T-helper 2 cell (primary cell): ENCODE measurements at regions not wholly inside any gene's neighbourhood (a gene's known extent, or its start where the extent isn't known, plus 50 kb on each side); places are given as distances from the start of the nearest gene placed in this dataset.

ENCODE experiments used
- DNase-seq, 5 experiments: peaks; one replicate each; pipeline versions ENCODE4 v3.0.0 to v3.0.0-alpha.2; 2012 to 2022

- DNase-seq: no peak
These were observed 405.3 kb upstream of the USP15 start for GRCh38 chr12:61854902-61855301.

GRCh38 chr12:61857968-61858367 lies 402.2 kb upstream of the USP15 start:
- no peak for DNase-seq

- no peak for DNase-seq
These were observed 399.8 kb upstream of the USP15 start for GRCh38 chr12:61860451-61860850.

GRCh38 chr12:61862986-61863385 lies 397.2 kb upstream of the USP15 start:
- DNase-seq: no peak

- no peak for DNase-seq
These were observed 396.4 kb upstream of the USP15 start for GRCh38 chr12:61863811-61864210.

GRCh38 chr12:61869796-61870195 lies 390.4 kb upstream of the USP15 start:
- DNase-seq: no peak

- DNase-seq: peak in 1 of 5 experiments; percentile 74
These were observed 389.3 kb upstream of the USP15 start for GRCh38 chr12:61870658-61871484.

GRCh38 chr12:61871485-61871810 lies 388.8 kb upstream of the USP15 start:
- no peak for DNase-seq

- DNase-seq: no peak
These were observed 381.0 kb upstream of the USP15 start for GRCh38 chr12:61879229-61879628.

GRCh38 chr12:61880186-61880585 lies 380.0 kb upstream of the USP15 start:
- no peak for DNase-seq

- DNase-seq: no peak
These were observed 368.6 kb upstream of the USP15 start for GRCh38 chr12:61891632-61892031.

GRCh38 chr12:61894168-61894567 lies 366.0 kb upstream of the USP15 start:
- no peak for DNase-seq

GRCh38 chr12:61896436-61896835 lies 363.8 kb upstream of the USP15 start:
- no peak for DNase-seq

GRCh38 chr12:61902403-61902802 lies 357.8 kb upstream of the USP15 start:
- DNase-seq: no peak

GRCh38 chr12:61911113-61911512 lies 349.1 kb upstream of the USP15 start:
- DNase-seq: no peak

GRCh38 chr12:61915420-61915819 lies 344.8 kb upstream of the USP15 start:
- no peak for DNase-seq

GRCh38 chr12:61916831-61917230 lies 343.4 kb upstream of the USP15 start:
- no peak for DNase-seq

- DNase-seq: no peak
These were observed 340.5 kb upstream of the USP15 start for GRCh38 chr12:61919686-61920085.

GRCh38 chr12:61920230-61920629 lies 340.0 kb upstream of the USP15 start:
- no peak for DNase-seq

GRCh38 chr12:61923152-61923551 lies 337.1 kb upstream of the USP15 start:
- no peak for DNase-seq

GRCh38 chr12:61934564-61934963 lies 325.6 kb upstream of the USP15 start:
- no peak for DNase-seq

- no peak for DNase-seq
These were observed 320.2 kb upstream of the USP15 start for GRCh38 chr12:61939977-61940376.

GRCh38 chr12:61956545-61956944 lies 303.7 kb upstream of the USP15 start:
- DNase-seq: no peak

GRCh38 chr12:61974461-61974860 lies 285.7 kb upstream of the USP15 start:
- no peak for DNase-seq

GRCh38 chr12:61985830-61986229 lies 274.4 kb upstream of the USP15 start:
- no peak for DNase-seq
